ENCODE measurements at regions not wholly inside any gene's neighbourhood (a gene's known extent, or its start where the extent isn't known, plus 50 kb on each side); places are given as distances from the start of the nearest gene placed in this dataset.

DNA sequence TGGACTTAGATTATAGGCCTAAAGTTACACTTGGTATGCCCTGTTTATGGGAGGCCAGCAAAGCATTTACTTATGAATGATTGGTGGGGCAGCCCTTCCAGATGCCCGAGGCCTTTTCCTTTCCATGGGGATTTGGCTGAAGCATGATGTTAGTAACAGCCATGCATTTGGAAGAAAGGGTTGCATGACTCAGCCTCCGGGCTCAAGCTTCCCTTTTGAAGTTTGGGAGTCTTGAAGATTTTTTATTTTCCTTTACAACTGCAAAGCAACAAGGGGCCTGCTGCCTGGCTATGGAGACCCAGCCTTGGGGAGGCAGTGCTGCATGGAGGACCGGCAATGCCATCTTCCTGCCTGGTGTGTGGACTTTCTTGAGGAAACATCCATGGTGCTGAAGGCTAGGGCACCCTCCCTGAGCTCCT lies 244.7 kb downstream of the ICE1 start:
- TF ChIP-seq CTCF (IDR thresholded peaks at IDR 0.05): no peak
- TF ChIP-seq ETV6 (CRISPR knock-in tag; IDR thresholded peaks at IDR 0.05): no peak
- TF ChIP-seq, protein P1, sequence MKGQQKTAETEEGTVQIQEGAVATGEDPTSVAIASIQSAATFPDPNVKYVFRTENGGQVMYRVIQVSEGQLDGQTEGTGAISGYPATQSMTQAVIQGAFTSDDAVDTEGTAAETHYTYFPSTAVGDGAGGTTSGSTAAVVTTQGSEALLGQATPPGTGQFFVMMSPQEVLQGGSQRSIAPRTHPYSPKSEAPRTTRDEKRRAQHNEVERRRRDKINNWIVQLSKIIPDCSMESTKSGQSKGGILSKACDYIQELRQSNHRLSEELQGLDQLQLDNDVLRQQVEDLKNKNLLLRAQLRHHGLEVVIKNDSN (CRISPR knock-in tag; IDR thresholded peaks at IDR 0.05): no peak
- no peak for TF ChIP-seq NR2C2 (CRISPR knock-in tag; IDR thresholded peaks at IDR 0.05)
- no peak for TF ChIP-seq SMAD3 (CRISPR knock-in tag; IDR thresholded peaks at IDR 0.05; ENCODE audit: borderline replicate concordance)
- TF ChIP-seq ZNF232 (CRISPR knock-in tag; IDR thresholded peaks at IDR 0.05): no peak
- no peak for TF ChIP-seq SP1 (CRISPR knock-in tag; conservative IDR thresholded peaks at IDR 0.05)
